H9 (cell line): ENCODE measurements at regions not wholly inside any gene's neighbourhood (a gene's known extent, or its start where the extent isn't known, plus 50 kb on each side); places are given as distances from the start of the nearest gene placed in this dataset.

Source experiments
- DNase-seq: peaks from one replicate; pipeline ENCODE4 v3.0.0-alpha.2; 2017
- H2AFZ ChIP-seq: one replicate; pipeline ENCODE4 v1.6.1; 2013; ENCODE audit warnings: mild to moderate bottlenecking, low read length, control low read depth, moderate library complexity
- H2AK5ac ChIP-seq: 2 replicates; pipeline ENCODE4 v1.6.1; 2013; ENCODE audit warnings: low read length, control low read depth, mixed read lengths; ENCODE audit not compliant: insufficient read length
- H2BK120ac ChIP-seq: one replicate; pipeline ENCODE4 v1.6.1; 2013; ENCODE audit warnings: low read depth, mild to moderate bottlenecking, low read length, control low read depth, inconsistent platforms; ENCODE audit not compliant: poor library complexity, severe bottlenecking
- H2BK12ac ChIP-seq: 2 replicates; pipeline ENCODE4 v1.6.1; 2013; ENCODE audit warnings: low read length, control low read depth, mixed read lengths, low read depth; ENCODE audit not compliant: insufficient read length
- H2BK15ac ChIP-seq: 2 replicates; pipeline ENCODE4 v1.6.1; 2013; ENCODE audit warnings: low read depth, low read length, control low read depth
- H2BK20ac ChIP-seq: one replicate; pipeline ENCODE4 v1.6.1; 2013; ENCODE audit warnings: low read depth, mild to moderate bottlenecking, low read length, control low read depth, inconsistent platforms; ENCODE audit not compliant: poor library complexity, severe bottlenecking
- H2BK5ac ChIP-seq: 2 replicates; pipeline ENCODE4 v1.6.1; 2013; ENCODE audit warnings: low read length, control low read depth, mixed read lengths; ENCODE audit not compliant: insufficient read length
- H3K14ac ChIP-seq: 2 replicates; pipeline ENCODE4 v1.6.1; 2013; ENCODE audit warnings: low read length, control low read depth; ENCODE audit not compliant: insufficient read depth
- H3K18ac ChIP-seq: 2 replicates; pipeline ENCODE4 v1.6.1; 2013; ENCODE audit warnings: low read depth, mild to moderate bottlenecking, mixed read lengths, low read length, control low read depth; ENCODE audit not compliant: insufficient read length
- H3K23ac ChIP-seq: 2 replicates; pipeline ENCODE4 v1.6.1; 2013; ENCODE audit warnings: low read length, control low read depth, mixed read lengths, low read depth; ENCODE audit not compliant: insufficient read length
- H3K23me2 ChIP-seq: 2 replicates; pipeline ENCODE4 v1.6.1; 2013; ENCODE audit warnings: low read depth, mild to moderate bottlenecking, mixed read lengths, low read length, control low read depth; ENCODE audit not compliant: insufficient read length, poor library complexity, severe bottlenecking
- H3K27ac ChIP-seq: 2 replicates; pipeline ENCODE4 v1.5.1; 2013; ENCODE audit warnings: low read length, control low read depth, mixed read lengths, low read depth; ENCODE audit not compliant: insufficient read length
- H3K27me3 ChIP-seq: 2 replicates; pipeline ENCODE4 v1.6.1; 2013; ENCODE audit warnings: low read length, control low read depth, inconsistent platforms; ENCODE audit not compliant: insufficient read depth
- H3K4ac ChIP-seq: 2 replicates; pipeline ENCODE4 v1.6.1; 2013; ENCODE audit warnings: low read depth, mild to moderate bottlenecking, control low read depth, inconsistent platforms, low read length, moderate library complexity
- H3K4me1 ChIP-seq: 2 replicates; pipeline ENCODE4 v1.6.1; 2013; ENCODE audit warnings: low read length, control low read depth, inconsistent platforms; ENCODE audit not compliant: insufficient read depth
- H3K4me2 ChIP-seq: 2 replicates; pipeline ENCODE4 v1.6.1; 2013; ENCODE audit warnings: low read length, control low read depth, mixed read lengths; ENCODE audit not compliant: insufficient read length, insufficient read depth
- H3K56ac ChIP-seq: 2 replicates; pipeline ENCODE4 v1.6.1; 2013; ENCODE audit warnings: low read depth, mild to moderate bottlenecking, mixed read lengths, low read length, control low read depth; ENCODE audit not compliant: insufficient read length
- H3K79me1 ChIP-seq: 2 replicates; pipeline ENCODE4 v1.6.1; 2013; ENCODE audit warnings: low read depth, mild to moderate bottlenecking, moderate library complexity, low read length, control low read depth, inconsistent platforms; ENCODE audit not compliant: insufficient read depth, poor library complexity, severe bottlenecking
- H3K79me2 ChIP-seq: 2 replicates; pipeline ENCODE4 v1.6.1; 2013; ENCODE audit warnings: low read length, control low read depth, inconsistent platforms; ENCODE audit not compliant: insufficient read depth
- H3K9ac ChIP-seq: 2 replicates; pipeline ENCODE4 v1.6.1; 2013; ENCODE audit warnings: low read length, control low read depth, mixed read lengths; ENCODE audit not compliant: insufficient read length; ENCODE audit errors: extremely low read depth
- H3K9me3 ChIP-seq: one replicate; pipeline ENCODE4 v1.6.1; 2013; ENCODE audit warnings: low read depth, low read length, inconsistent platforms; ENCODE audit not compliant: control insufficient read depth
- H3T11ph ChIP-seq: one replicate; pipeline ENCODE4 v1.6.1; 2013; ENCODE audit warnings: mild to moderate bottlenecking, low read length, control low read depth, inconsistent platforms
- H4K20me1 ChIP-seq: one replicate; pipeline ENCODE4 v1.6.1; 2013; ENCODE audit not compliant: control insufficient read depth, insufficient read length, insufficient read depth
- H4K5ac ChIP-seq: 2 replicates; pipeline ENCODE4 v1.6.1; 2013; ENCODE audit warnings: low read depth, mild to moderate bottlenecking, mixed read lengths, low read length, control low read depth; ENCODE audit not compliant: insufficient read length
- H4K8ac ChIP-seq: replicated peaks from 2 replicates; pipeline ENCODE4 v1.6.1; 2013; ENCODE audit warnings: low read length, control low read depth, mixed read lengths, low read depth; ENCODE audit not compliant: insufficient read length
- H4K91ac ChIP-seq: 2 replicates; pipeline ENCODE4 v1.6.1; 2013; ENCODE audit warnings: low read depth, mild to moderate bottlenecking, moderate library complexity, mixed read lengths, low read length, control low read depth; ENCODE audit not compliant: insufficient read length
- H3K27ac Mint-ChIP-seq, 3 experiments: 2 replicates in 2 of 3; 3 replicates in 1 of 3; pipeline ENCODE4 v1.8.0; 2020 to 2021; ENCODE audit warnings: mixed read lengths in 3 of 3, mild to moderate bottlenecking in 1 of 3, moderate library complexity in 1 of 3
- H3K27me3 Mint-ChIP-seq: 2 replicates; pipeline ENCODE4 v1.8.0; 2021; ENCODE audit warnings: low read depth, mild to moderate bottlenecking, moderate library complexity, mixed read lengths
- H3K36me3 Mint-ChIP-seq, 3 experiments: 2 replicates in 2 of 3; 3 replicates in 1 of 3; pipeline ENCODE4 v1.8.0; 2020 to 2021; ENCODE audit warnings: low read depth in 3 of 3, mixed read lengths in 3 of 3; ENCODE audit not compliant: insufficient read depth in 1 of 3
- H3K4me1 Mint-ChIP-seq, 2 experiments: 2 replicates each; pipeline ENCODE4 v1.8.0; 2020; ENCODE audit warnings: mixed read lengths in 2 of 2
- H3K4me3 Mint-ChIP-seq, 2 experiments: 2 replicates in 1 of 2; 3 replicates in 1 of 2; pipeline ENCODE4 v1.8.0; 2020 to 2021; ENCODE audit warnings: mild to moderate bottlenecking in 2 of 2, mixed read lengths in 2 of 2, moderate library complexity in 1 of 2
- H3K9me3 Mint-ChIP-seq, 2 experiments: 2 replicates in 1 of 2; 3 replicates in 1 of 2; pipeline ENCODE4 v1.8.0; 2020; ENCODE audit warnings: mild to moderate bottlenecking in 2 of 2, mixed read lengths in 2 of 2, moderate library complexity in 1 of 2
- CTCF ChIP-seq: fragments of 200-600 bp; sonication (generic); conservative IDR thresholded peaks from 3 replicates; pipeline ENCODE4 v1.8.0; 2021; ENCODE audit warnings: antibody characterized with exemption, mild to moderate bottlenecking
- whole genome bisulfite sequencing: extraction: QIAGEN DNeasy Blood & Tissue Kit; methylation state at CpG from one replicate; pipeline ENCODE4 v1.1.7; 2013; ENCODE audit warnings: missing lambda C conversion rate, low lambda C conversion rate, mixed read lengths; ENCODE audit not compliant: insufficient read length; ENCODE audit errors: extremely low coverage; 5-methylcytosine and 5-hydroxymethylcytosine counted together

GRCh38 chr15:31470756-31471155 lies 144.1 kb downstream of the KLF13 start:
- H2BK15ac ChIP-seq, result no peak overlapping the region
- H3K27me3 Mint-ChIP-seq, result peaks cover 5% of the 10 kb centered on the region
- no peak overlapping the region for H2BK12ac ChIP-seq
- no peak overlapping the region for H2BK20ac ChIP-seq
- H3K14ac ChIP-seq, result no peak overlapping the region
- no peak overlapping the region for H2AFZ ChIP-seq
- H3K27me3 ChIP-seq, result no peaks in the 10 kb centered on the region
- no peak overlapping the region for H3K23ac ChIP-seq
- no peak overlapping the region for H3T11ph ChIP-seq
- H4K8ac ChIP-seq, result no peak overlapping the region
- H3K27ac Mint-ChIP-seq, result no peak overlapping the region; a peak in 1 of 7 replicates
- H2BK5ac ChIP-seq, result no peak overlapping the region
- DNase-seq, result peak; percentile 8
- H3K36me3 Mint-ChIP-seq, result no peaks in the 10 kb centered on the region
- H3K79me2 ChIP-seq, result no peaks in the 10 kb centered on the region
- H4K5ac ChIP-seq, result no peak overlapping the region
- H3K4me3 Mint-ChIP-seq, result no peak overlapping the region
- H4K91ac ChIP-seq, result no peak overlapping the region
- H4K20me1 ChIP-seq, result no peaks in the 10 kb centered on the region
- no peak overlapping the region for H2BK120ac ChIP-seq
- H3K56ac ChIP-seq, result no peak overlapping the region
- no peaks in the 10 kb centered on the region for H3K79me1 ChIP-seq
- WGBS, result no CpG with 5 or more reads among the region's 2 CpGs
- H3K9me3 Mint-ChIP-seq, result no peaks in the 10 kb centered on the region
- TF ChIP-seq CTCF, result no peak
- no peaks in the 10 kb centered on the region for H3K23me2 ChIP-seq
- H3K4me1 Mint-ChIP-seq, result peaks cover 8 to 12% of the 10 kb centered on the region in 2 experiments
- no peak overlapping the region for H3K4me2 ChIP-seq
- H3K4me1 ChIP-seq, result no peaks in the 10 kb centered on the region
- H2AK5ac ChIP-seq, result no peak overlapping the region
- no peak overlapping the region for H3K9ac ChIP-seq
- no peak overlapping the region for H3K4ac ChIP-seq
- no peaks in the 10 kb centered on the region for H3K9me3 ChIP-seq
- no peak overlapping the region for H3K27ac ChIP-seq
- H3K18ac ChIP-seq, result no peak overlapping the region
